NOMO-1 treated with dmso at 0.1 percent for 144 hours (cell line): ENCODE measurements at regions not wholly inside any gene's neighbourhood (a gene's known extent, or its start where the extent isn't known, plus 50 kb on each side); places are given as distances from the start of the nearest gene placed in this dataset.

ENCODE experiments used
- DNase-seq: peaks from one replicate; lab custom pipeline; 2025; ENCODE audit not compliant: unreplicated experiment; lab: John Stamatoyannopoulos, UW

- no peak for DNase-seq
Observed at GRCh38 chr7:41755096-41755495, 52.2 kb upstream of the INHBA start.

GRCh38 chr7:41754046-41754445 is 51.2 kb upstream of the INHBA start:
- no peak for DNase-seq
